Neural crest cell (in vitro differentiated cells): ENCODE measurements at regions not wholly inside any gene's neighbourhood (a gene's known extent, or its start where the extent isn't known, plus 50 kb on each side); places are given as distances from the start of the nearest gene placed in this dataset.

Source experiments
- DNase-seq: peaks from one replicate; pipeline ENCODE4 v3.0.0; 2021; ENCODE audit warnings: low read depth, mixed read lengths, low spot score
- H3K27ac Mint-ChIP-seq: one replicate; pipeline ENCODE4 v1.8.0; 2021; ENCODE audit warnings: mild to moderate bottlenecking, mixed read lengths; ENCODE audit not compliant: unreplicated experiment
- H3K27me3 Mint-ChIP-seq: 2 replicates; pipeline ENCODE4 v1.8.0; 2021; ENCODE audit warnings: low read depth, mild to moderate bottlenecking, mixed read lengths
- H3K36me3 Mint-ChIP-seq: 2 replicates; pipeline ENCODE4 v1.8.0; 2021; ENCODE audit warnings: low read depth, mild to moderate bottlenecking, mixed read lengths
- H3K4me1 Mint-ChIP-seq: 2 replicates; pipeline ENCODE4 v1.8.0; 2021; ENCODE audit warnings: mixed read lengths
- H3K4me3 Mint-ChIP-seq: one replicate; pipeline ENCODE4 v1.8.0; 2021; ENCODE audit warnings: mild to moderate bottlenecking, mixed read lengths
- H3K9me3 Mint-ChIP-seq: 2 replicates; pipeline ENCODE4 v1.8.0; 2021; ENCODE audit warnings: mixed read lengths
- CTCF ChIP-seq: fragments of 200-600 bp; sonication (generic); conservative IDR thresholded peaks from 2 replicates; pipeline ENCODE4 v1.5.0; 2021; ENCODE audit warnings: antibody characterized with exemption, mild to moderate bottlenecking

GRCh38 chr6:21842875-21843645 is 249.5 kb downstream of the SOX4 start:
- Mint-ChIP-seq H3K4me1 (peaks cover 55% of the 10 kb centered on the region), H3K9me3 (no peaks in the 10 kb centered on the region), H3K36me3 (peaks cover 5% of the 10 kb centered on the region), H3K27me3 (no peaks in the 10 kb centered on the region), H3K27ac (peak overlapping the region; percentile 0), H3K4me3 (no peak overlapping the region)
- no peak for DNase-seq
- TF ChIP-seq CTCF, result no peak

GRCh38 chr6:21844120-21844917 is 250.8 kb downstream of the SOX4 start:
- DNase-seq, result no peak
- no peak overlapping the region for H3K27ac Mint-ChIP-seq
- no peak overlapping the region for H3K4me3 Mint-ChIP-seq
- H3K9me3 Mint-ChIP-seq, result no peaks in the 10 kb centered on the region
- no peak for TF ChIP-seq CTCF
- peaks cover 62% of the 10 kb centered on the region for H3K4me1 Mint-ChIP-seq
- peaks cover 11% of the 10 kb centered on the region for H3K36me3 Mint-ChIP-seq
- H3K27me3 Mint-ChIP-seq, result no peaks in the 10 kb centered on the region

- Mint-ChIP-seq H3K27me3 (no peaks in the 10 kb centered on the region), H3K4me3 (peak overlapping the region; percentile 60), H3K36me3 (peaks cover 9% of the 10 kb centered on the region), H3K9me3 (no peaks in the 10 kb centered on the region), H3K4me1 (peaks cover 67% of the 10 kb centered on the region), H3K27ac (peak overlapping the region; percentile 76)
- peak; percentile 11 for DNase-seq
- TF ChIP-seq CTCF, result no peak
Measured at GRCh38 chr6:21845018-21845417, 251.5 kb downstream of the SOX4 start.

- Mint-ChIP-seq H3K36me3 (peaks cover 6% of the 10 kb centered on the region), H3K27ac (peak overlapping the region; percentile 76)
Measured at GRCh38 chr6:21845439-21846140, 252.0 kb downstream of the SOX4 start.

More at GRCh38 chr6:21845439-21846140, 252.0 kb downstream of the SOX4 start:
- no peak for DNase-seq
- Mint-ChIP-seq H3K27me3 (no peaks in the 10 kb centered on the region), H3K4me3 (peak overlapping the region; percentile 60), H3K9me3 (no peaks in the 10 kb centered on the region), H3K4me1 (peaks cover 67% of the 10 kb centered on the region)
- no peak for TF ChIP-seq CTCF
